DND-41 (cell line): ENCODE measurements at regions not wholly inside any gene's neighbourhood (a gene's known extent, or its start where the extent isn't known, plus 50 kb on each side); places are given as distances from the start of the nearest gene placed in this dataset.

Source experiments
- CTCF ChIP-seq: IDR thresholded peaks from 2 replicates; pipeline ENCODE4 v1.5.1; 2012; ENCODE audit warnings: borderline replicate concordance, low read length, moderate library complexity, mild to moderate bottlenecking; ENCODE audit not compliant: poor library complexity, severe bottlenecking; ENCODE audit errors: extremely low read depth
- EZH2 ChIP-seq: IDR thresholded peaks from 3 replicates; pipeline ENCODE4 v1.6.1; 2012; ENCODE audit warnings: borderline replicate concordance, low read depth, mild to moderate bottlenecking, moderate library complexity, low read length, inconsistent platforms; ENCODE audit not compliant: severe bottlenecking

DNA sequence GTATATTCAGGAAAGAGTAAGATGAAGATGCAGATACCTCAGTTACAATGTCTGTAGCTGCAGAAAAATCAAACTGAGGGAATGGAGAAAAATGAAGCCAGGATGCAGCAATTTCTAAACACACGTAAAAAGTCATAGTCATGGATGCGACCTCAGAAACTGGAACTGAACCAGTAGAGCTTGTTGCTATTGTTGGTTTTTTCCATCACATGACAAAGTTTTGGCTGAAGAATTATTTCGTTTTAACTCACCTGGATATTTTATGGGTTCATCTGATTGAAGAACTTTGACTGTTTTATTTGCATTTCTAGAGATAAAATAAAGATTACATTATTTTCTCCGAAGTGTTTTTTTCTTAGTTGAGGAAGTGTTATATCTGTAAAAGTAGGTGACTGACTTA, 591.2 kb downstream of the ZBBX start:
- no peak for TF ChIP-seq EZH2
- TF ChIP-seq CTCF: no peak
